Fibroblast of lung (primary cell): ENCODE measurements at regions not wholly inside any gene's neighbourhood (a gene's known extent, or its start where the extent isn't known, plus 50 kb on each side); places are given as distances from the start of the nearest gene placed in this dataset.

Experiments
- EZH2 ChIP-seq: IDR thresholded peaks from 2 replicates; pipeline ENCODE4 v1.5.1; 2012; ENCODE audit warnings: low read length, control low read depth, mild to moderate bottlenecking; ENCODE audit errors: missing control alignments
- TF ChIP-seq, protein P1 (sequence below), 2 donors: IDR thresholded peaks in 1 of 2; conservative IDR thresholded peaks in 1 of 2; 1 replicate in 1 of 2; 2 replicates in 1 of 2; pipeline ENCODE4 v1.5.1; 2011 to 2012; ENCODE audit warnings: low read length in 2 of 2, control low read depth in 1 of 2, inconsistent platforms in 1 of 2, low read depth in 1 of 2, mild to moderate bottlenecking in 1 of 2

DNA sequence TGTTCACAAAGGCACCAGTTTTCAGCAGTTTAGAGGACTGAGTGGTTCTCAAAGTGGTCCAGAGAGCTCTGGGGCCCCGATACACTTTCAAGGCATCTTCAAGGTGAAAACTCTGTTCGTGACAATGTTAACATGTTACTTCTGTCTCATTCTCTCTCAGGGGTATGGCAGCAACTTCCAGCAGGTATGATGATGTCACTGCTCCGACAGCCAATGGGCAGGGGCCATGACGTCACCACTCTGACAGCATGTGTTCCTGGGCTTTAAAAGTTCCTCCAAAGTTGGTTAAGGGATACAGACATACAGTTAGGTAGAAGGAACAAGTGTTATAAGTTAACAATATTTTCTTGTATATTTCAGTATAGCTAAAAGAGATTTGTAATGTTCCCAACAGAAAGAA is 87.9 kb downstream of the KLF15 start:
- TF ChIP-seq, protein P1, sequence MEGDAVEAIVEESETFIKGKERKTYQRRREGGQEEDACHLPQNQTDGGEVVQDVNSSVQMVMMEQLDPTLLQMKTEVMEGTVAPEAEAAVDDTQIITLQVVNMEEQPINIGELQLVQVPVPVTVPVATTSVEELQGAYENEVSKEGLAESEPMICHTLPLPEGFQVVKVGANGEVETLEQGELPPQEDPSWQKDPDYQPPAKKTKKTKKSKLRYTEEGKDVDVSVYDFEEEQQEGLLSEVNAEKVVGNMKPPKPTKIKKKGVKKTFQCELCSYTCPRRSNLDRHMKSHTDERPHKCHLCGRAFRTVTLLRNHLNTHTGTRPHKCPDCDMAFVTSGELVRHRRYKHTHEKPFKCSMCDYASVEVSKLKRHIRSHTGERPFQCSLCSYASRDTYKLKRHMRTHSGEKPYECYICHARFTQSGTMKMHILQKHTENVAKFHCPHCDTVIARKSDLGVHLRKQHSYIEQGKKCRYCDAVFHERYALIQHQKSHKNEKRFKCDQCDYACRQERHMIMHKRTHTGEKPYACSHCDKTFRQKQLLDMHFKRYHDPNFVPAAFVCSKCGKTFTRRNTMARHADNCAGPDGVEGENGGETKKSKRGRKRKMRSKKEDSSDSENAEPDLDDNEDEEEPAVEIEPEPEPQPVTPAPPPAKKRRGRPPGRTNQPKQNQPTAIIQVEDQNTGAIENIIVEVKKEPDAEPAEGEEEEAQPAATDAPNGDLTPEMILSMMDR (conservative IDR thresholded peaks at IDR 0.05 in 1 of 2, IDR thresholded peaks at IDR 0.05 in 1 of 2; ENCODE audit: low read depth in 1 of 2, low read length in 2 of 2), result no peak
- TF ChIP-seq EZH2, result no peak
